A549 (cell line): ENCODE measurements at regions not wholly inside any gene's neighbourhood (a gene's known extent, or its start where the extent isn't known, plus 50 kb on each side); places are given as distances from the start of the nearest gene placed in this dataset.
"Not testable (repeated sequence)": the region's sequence is repeated elsewhere in the genome, so short reads cannot be mapped to it uniquely, and the experiment has no call there.

Experiments used
- ATAC-seq, 2 experiments: fragments of 200-7000 bp in 1 of 2; fragments of >200 bp in 1 of 2; cut with Nextera tagmentation in 1 of 2; cut with Tn5 transposase in 1 of 2; 3 replicates each; pipeline versions ENCODE4 v1.8.0 to v1.9.1; 2018 to 2020; ENCODE audit warnings: mild to moderate bottlenecking in 1 of 2, moderate library complexity in 1 of 2
- CTCF ChIA-PET: fragments of 300-600 bp; sonication (Branson Sonifier 250); formaldehyde crosslinking; extraction: SDS; loops from one replicate; lab custom pipeline; 2021; ENCODE audit warnings: antibody characterized with exemption, inconsistent platforms; lab: Yijun Ruan, JAX
- POLR2A ChIA-PET: fragments of 350-600 bp; formaldehyde crosslinking; extraction: SDS; loops from one replicate; lab custom pipeline; 2021; ENCODE audit warnings: antibody characterized with exemption, inconsistent platforms; lab: Yijun Ruan, JAX
- DNase-seq, 2 experiments: peaks; one replicate each; pipeline versions ENCODE4 v3.0.0 to v3.0.0-alpha.2; 2011 to 2016; ENCODE audit warnings: low read depth in 1 of 2, low spot score in 1 of 2
- FAIRE-seq: peaks from 2 replicates; lab custom pipeline; 2011; peaks lifted over from hg19 to GRCh38; lab: Jason Lieb, UNC
- H3K27ac ChIP-seq, 2 experiments: fragments of >200 bp; sonication (Bioruptor Twin); formaldehyde crosslinking; 3 replicates each; pipeline ENCODE4 v1.5.1; 2016 to 2017
- H3K4me1 ChIP-seq: fragments of >200 bp; sonication (Bioruptor Twin); formaldehyde crosslinking; 3 replicates; pipeline ENCODE4 v1.6.1; 2016
- H3K4me2 ChIP-seq: fragments of >200 bp; sonication (Bioruptor Twin); formaldehyde crosslinking; 3 replicates; pipeline ENCODE4 v1.6.1; 2016
- H3K4me3 ChIP-seq: fragments of >200 bp; sonication (Bioruptor Twin); formaldehyde crosslinking; 3 replicates; pipeline ENCODE4 v1.5.1; 2016
- H3K9me3 ChIP-seq: fragments of >200 bp; sonication (Bioruptor Twin); formaldehyde crosslinking; 3 replicates; pipeline ENCODE4 v1.6.1; 2016
- ATOH8 ChIP-seq: fragments of 250-450 bp; sonication (Bioruptor Pico); IDR thresholded peaks from 2 replicates; pipeline ENCODE4 v1.5.0; 2020; ENCODE audit warnings: low read depth, mild to moderate bottlenecking, moderate library complexity
- BCL3 ChIP-seq: fragments of >200 bp; sonication (Bioruptor Twin); formaldehyde crosslinking; IDR thresholded peaks from 3 replicates; pipeline ENCODE4 v1.6.1; 2016
- CEBPB ChIP-seq, 2 experiments: fragments of >200 bp in 1 of 2; sonication (Bioruptor Twin) in 1 of 2; formaldehyde crosslinking in 1 of 2; IDR thresholded peaks; 2 replicates each; pipeline ENCODE4 v1.6.1; 2012 to 2016
- E2F6 ChIP-seq: IDR thresholded peaks from 2 replicates; pipeline ENCODE4 v1.6.1; 2012; ENCODE audit warnings: low read depth, borderline replicate concordance
- ESRRA ChIP-seq: fragments of 150-350 bp; IDR thresholded peaks from 2 replicates; pipeline ENCODE4 v1.6.1; 2014; ENCODE audit warnings: mild to moderate bottlenecking, low read length, borderline replicate concordance
- FOSB ChIP-seq: fragments of 250-450 bp; sonication (Bioruptor Pico); IDR thresholded peaks from 2 replicates; pipeline ENCODE4 v1.5.0; 2020; ENCODE audit warnings: mild to moderate bottlenecking, moderate library complexity
- FOSL2 ChIP-seq, 2 experiments: fragments of 450-650 bp in 1 of 2; fragments of >200 bp in 1 of 2; sonication (Bioruptor Twin) in 1 of 2; formaldehyde crosslinking; IDR thresholded peaks; 2 replicates each; pipeline versions ENCODE4 v1.5.0 to v1.6.1; 2016 to 2020; ENCODE audit warnings: mild to moderate bottlenecking in 1 of 2, moderate library complexity in 1 of 2
- FOXS1 ChIP-seq: fragments of 250-450 bp; sonication (Bioruptor Pico); IDR thresholded peaks from 2 replicates; pipeline ENCODE4 v1.5.0; 2020; ENCODE audit warnings: mild to moderate bottlenecking, moderate library complexity
- HEYL ChIP-seq: fragments of 250-450 bp; sonication (Bioruptor Pico); IDR thresholded peaks from 2 replicates; pipeline ENCODE4 v1.8.0; 2021; ENCODE audit warnings: mild to moderate bottlenecking, moderate library complexity
- HMGXB4 ChIP-seq: fragments of 250-450 bp; sonication (Bioruptor Pico); IDR thresholded peaks from 2 replicates; pipeline ENCODE4 v1.5.0; 2021; ENCODE audit warnings: mild to moderate bottlenecking, moderate library complexity, borderline replicate concordance
- HOXB5 ChIP-seq: fragments of 250-450 bp; sonication (Bioruptor Pico); IDR thresholded peaks from 2 replicates; pipeline ENCODE4 v1.5.0; 2020; ENCODE audit warnings: mild to moderate bottlenecking, moderate library complexity
- JUN ChIP-seq, 2 experiments: fragments of >200 bp; sonication (Bioruptor Twin); formaldehyde crosslinking; IDR thresholded peaks; 2 replicates in 1 of 2; 3 replicates in 1 of 2; pipeline ENCODE4 v1.6.1; 2016 to 2017
- KDM1A ChIP-seq: fragments of 200-600 bp; sonication (generic); IDR thresholded peaks from 2 replicates; pipeline ENCODE4 v1.6.1; 2016; ENCODE audit warnings: low read depth, mild to moderate bottlenecking
- KDM5A ChIP-seq: fragments of 200-600 bp; sonication (generic); IDR thresholded peaks from 2 replicates; pipeline ENCODE4 v1.6.1; 2016; ENCODE audit warnings: antibody characterized with exemption, mild to moderate bottlenecking
- NR3C1 ChIP-seq: fragments of >200 bp; sonication (Bioruptor Twin); formaldehyde crosslinking; IDR thresholded peaks from 3 replicates; pipeline ENCODE4 v1.6.1; 2017
- PHF8 ChIP-seq: fragments of 200-600 bp; sonication (generic); IDR thresholded peaks from 2 replicates; pipeline ENCODE4 v1.6.1; 2016; ENCODE audit warnings: low read depth, mild to moderate bottlenecking, antibody characterized with exemption, moderate library complexity, borderline replicate concordance
- POLR2A ChIP-seq: IDR thresholded peaks from 2 replicates; pipeline ENCODE4 v1.6.1; 2012; ENCODE audit warnings: mild to moderate bottlenecking, low read length
- POLR2AphosphoS2 ChIP-seq: conservative IDR thresholded peaks from 2 replicates; pipeline ENCODE4 v1.6.1; 2012; ENCODE audit warnings: low read length, improper control_type of control experiment, inconsistent platforms
- SREBF2 ChIP-seq: fragments of 450-650 bp; IDR thresholded peaks from 2 replicates; pipeline ENCODE4 v1.6.1; 2014; ENCODE audit warnings: mild to moderate bottlenecking, moderate library complexity
- TFCP2L1 ChIP-seq: fragments of 250-450 bp; sonication (Bioruptor Pico); IDR thresholded peaks from 2 replicates; pipeline ENCODE4 v1.5.0; 2021; ENCODE audit warnings: mild to moderate bottlenecking
- ZC3H11A ChIP-seq: fragments of 450-650 bp; IDR thresholded peaks from 2 replicates; pipeline ENCODE4 v1.6.1; 2014; ENCODE audit warnings: antibody characterized with exemption, mild to moderate bottlenecking
- ZNF302 ChIP-seq: fragments of 250-450 bp; sonication (Bioruptor Pico); IDR thresholded peaks from 2 replicates; pipeline ENCODE4 v1.9.0; 2021; ENCODE audit warnings: inconsistent platforms, mild to moderate bottlenecking, moderate library complexity
- WGBS: methylation state at CpG from one replicate; pipeline ENCODE4 v1.1.6; 2017; ENCODE audit errors: missing lambda C conversion rate; 5-methylcytosine and 5-hydroxymethylcytosine counted together
- TF ChIP-seq, protein P1 (sequence below): fragments of 150-350 bp; IDR thresholded peaks from 2 replicates; pipeline ENCODE4 v1.6.1; 2014; ENCODE audit warnings: low read depth, mild to moderate bottlenecking, low read length

- FAIRE-seq, result no peak
- POLR2A ChIA-PET, result no interaction called here
- CTCF ChIA-PET, result no interaction called here
These were observed 497.4 kb upstream of the CYLC2 start for GRCh38 chr9:102497709-102498108.

GRCh38 chr9:102486976-102487375 is 508.2 kb upstream of the CYLC2 start:
- CTCF ChIA-PET, H3K4me3 ChIP-seq, H3K27ac ChIP-seq, DNase-seq, POLR2A ChIA-PET, FAIRE-seq, H3K4me1 ChIP-seq, H3K4me2 ChIP-seq, ATAC-seq, H3K9me3 ChIP-seq: not testable (repeated sequence)
- 40% methylated on average over 12 of the region's 25 CpGs for WGBS

More at GRCh38 chr9:102497709-102498108, 497.4 kb upstream of the CYLC2 start:
- Histone ChIP-seq H3K4me3 (no peak overlapping the region), H3K4me2 (no peak overlapping the region), H3K27ac (no peak overlapping the region), H3K9me3 (no peaks in the 10 kb centered on the region; the same call in 2 of the 3 replicates), H3K4me1 (no peaks in the 10 kb centered on the region)
- no peak for ATAC-seq
- no peak for DNase-seq
- TF ChIP-seq SREBF2 (no peak), ATOH8 (CRISPR knock-in tag) (no peak), E2F6 (no peak), PHF8 (no peak), TFCP2L1 (CRISPR knock-in tag) (no peak), FOXS1 (CRISPR knock-in tag) (no peak), JUN (IDR thresholded peaks at IDR 0.05) (no peak), FOSL2 (IDR thresholded peaks at IDR 0.05) (no peak), FOSL2 (CRISPR knock-in tag; IDR thresholded peaks at IDR 0.05) (no peak), HMGXB4 (no peak), POLR2AphosphoS2 (no peak)
- TF ChIP-seq, protein P1, sequence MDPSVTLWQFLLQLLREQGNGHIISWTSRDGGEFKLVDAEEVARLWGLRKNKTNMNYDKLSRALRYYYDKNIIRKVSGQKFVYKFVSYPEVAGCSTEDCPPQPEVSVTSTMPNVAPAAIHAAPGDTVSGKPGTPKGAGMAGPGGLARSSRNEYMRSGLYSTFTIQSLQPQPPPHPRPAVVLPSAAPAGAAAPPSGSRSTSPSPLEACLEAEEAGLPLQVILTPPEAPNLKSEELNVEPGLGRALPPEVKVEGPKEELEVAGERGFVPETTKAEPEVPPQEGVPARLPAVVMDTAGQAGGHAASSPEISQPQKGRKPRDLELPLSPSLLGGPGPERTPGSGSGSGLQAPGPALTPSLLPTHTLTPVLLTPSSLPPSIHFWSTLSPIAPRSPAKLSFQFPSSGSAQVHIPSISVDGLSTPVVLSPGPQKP, result no peak
- WGBS, result 16% methylated on average over 9 of the region's 9 CpGs

DNA sequence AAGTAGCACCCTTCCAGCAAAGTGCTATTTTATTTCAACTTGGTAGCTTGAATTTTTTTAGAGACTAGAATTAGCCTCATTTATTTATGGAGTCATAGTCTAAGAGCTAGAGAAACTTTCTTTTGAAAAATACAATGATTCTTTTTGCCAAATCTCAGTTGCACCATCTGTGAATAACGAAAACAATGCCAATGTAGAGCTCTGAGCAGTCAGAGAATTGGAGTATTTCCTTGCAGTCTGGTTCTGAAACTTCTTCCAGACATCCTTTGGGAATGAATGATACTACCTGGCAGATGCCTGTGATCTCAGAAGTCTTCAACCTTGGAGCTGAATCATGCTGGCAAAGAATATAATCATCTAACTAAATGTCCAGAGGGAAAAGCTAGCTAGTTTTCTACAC is 511.5 kb upstream of the CYLC2 start:
- H3K4me2 ChIP-seq, result no peak overlapping the region
- no peaks in the 10 kb centered on the region for H3K4me1 ChIP-seq
- no peak for FAIRE-seq
- H3K27ac ChIP-seq, result no peak overlapping the region
- TF ChIP-seq NR3C1 (no peak), KDM5A (no peak), BCL3 (no peak), ESRRA (no peak), ZC3H11A (no peak), HEYL (CRISPR knock-in tag) (no peak), POLR2A (no peak), SREBF2 (no peak), POLR2AphosphoS2 (no peak), KDM1A (no peak), ATOH8 (CRISPR knock-in tag) (no peak), CEBPB (IDR thresholded peaks at IDR 0.05) (no peak), FOSB (CRISPR knock-in tag) (no peak), HOXB5 (CRISPR knock-in tag) (no peak), ZNF302 (no peak)
- TF ChIP-seq, all 56 proteins: peak for 0
- POLR2A ChIA-PET, result no interaction called here
- no peak for DNase-seq
- Histone ChIP-seq H3K9me3 (no peaks in the 10 kb centered on the region), H3K4me3 (no peak overlapping the region)
- CTCF ChIA-PET, result no interaction called here
- no peak for ATAC-seq
- WGBS, result 12% methylated on average over 1 of the region's 1 CpG
